ENCODE measurements at regions not wholly inside any gene's neighbourhood (a gene's known extent, or its start where the extent isn't known, plus 50 kb on each side); places are given as distances from the start of the nearest gene placed in this dataset.
"Not testable (repeated sequence)": the region's sequence is repeated elsewhere in the genome, so short reads cannot be mapped to it uniquely, and the experiment has no call there.

GRCh38 chr2:64932116-64932370 is 57.2 kb upstream of the SLC1A4 start:
- H3K9me3 ChIP-seq = no peaks in the 10 kb centered on the region
- DNase-seq = no peak
- no peak overlapping the region for H3K27ac ChIP-seq
- H3K4me3 ChIP-seq = no peak overlapping the region
- H3K4me1 ChIP-seq (ENCODE audit: insufficient read depth) = no peaks in the 10 kb centered on the region
- H3K27me3 ChIP-seq = no peaks in the 10 kb centered on the region
- intact Hi-C loops (cut with DNase I) = no loop called here
- TF ChIP-seq CTCF (IDR thresholded peaks at IDR 0.05) (no peak), EP300 (IDR thresholded peaks at IDR 0.05) (no peak), POLR2A (IDR thresholded peaks at IDR 0.05) (no peak)
- WGBS, 3 donors = 42 to 56% (median 54%) methylated on average over 1 of the region's 1 CpG
- H3K36me3 ChIP-seq = no peaks in the 10 kb centered on the region

- Histone ChIP-seq H3K4me3 (no peak overlapping the region), H3K4me1 (ENCODE audit: insufficient read depth) (no peaks in the 10 kb centered on the region), H3K27ac (no peak overlapping the region), H3K36me3 (no peaks in the 10 kb centered on the region), H3K9me3 (no peaks in the 10 kb centered on the region), H3K27me3 (no peaks in the 10 kb centered on the region)
- no peak for DNase-seq
- TF ChIP-seq CTCF (IDR thresholded peaks at IDR 0.05) (no peak), POLR2A (IDR thresholded peaks at IDR 0.05) (no peak), EP300 (IDR thresholded peaks at IDR 0.05) (no peak)
- 65 to 66% (median 66%) methylated on average over 9 of the region's 9 CpGs for WGBS, 3 donors
- intact Hi-C loops (cut with DNase I) = no loop called here
Measured at GRCh38 chr2:64932371-64933216, 56.6 kb upstream of the SLC1A4 start.

- no peak for DNase-seq
- Histone ChIP-seq H3K4me1 (ENCODE audit: insufficient read depth) (no peaks in the 10 kb centered on the region), H3K9me3 (no peaks in the 10 kb centered on the region), H3K4me3 (no peak overlapping the region), H3K27ac (no peak overlapping the region), H3K27me3 (no peaks in the 10 kb centered on the region), H3K36me3 (no peaks in the 10 kb centered on the region)
- intact Hi-C loops (cut with DNase I) = no loop called here
- TF ChIP-seq POLR2A (IDR thresholded peaks at IDR 0.05) (no peak), EP300 (IDR thresholded peaks at IDR 0.05) (no peak), CTCF (IDR thresholded peaks at IDR 0.05) (no peak)
- WGBS, 3 donors = 87 to 95% (median 89%) methylated on average over 4 of the region's 4 CpGs
Measured at GRCh38 chr2:64934530-64934929, 54.7 kb upstream of the SLC1A4 start.

- Histone ChIP-seq H3K27ac (no peak overlapping the region), H3K36me3 (no peaks in the 10 kb centered on the region), H3K27me3 (no peaks in the 10 kb centered on the region), H3K9me3 (no peaks in the 10 kb centered on the region), H3K4me1 (ENCODE audit: insufficient read depth) (no peaks in the 10 kb centered on the region), H3K4me3 (no peak overlapping the region)
- no peak for TF ChIP-seq EP300 (IDR thresholded peaks at IDR 0.05)
- TF ChIP-seq CTCF (IDR thresholded peaks at IDR 0.05) = no peak
- TF ChIP-seq POLR2A (IDR thresholded peaks at IDR 0.05) = no peak
- WGBS, 3 donors = 89 to 96% (median 90%) methylated on average over 1 of the region's 1 CpG
- intact Hi-C loops (cut with DNase I) = no loop called here
- DNase-seq = no peak
Measured at GRCh38 chr2:64936809-64937208, 52.4 kb upstream of the SLC1A4 start.

GRCh38 chr2:64937314-64937686 is 51.9 kb upstream of the SLC1A4 start:
- H3K4me3 ChIP-seq; DNase-seq; H3K27me3 ChIP-seq; H3K27ac ChIP-seq; H3K4me1 ChIP-seq (ENCODE audit: insufficient read depth); intact Hi-C loops (cut with DNase I); H3K9me3 ChIP-seq; H3K36me3 ChIP-seq: not testable (repeated sequence)
- whole genome bisulfite sequencing, 3 donors = 87 to 91% (median 87%) methylated on average over 5 of the region's 5 CpGs
